H1 (cell line): ENCODE measurements at regions not wholly inside any gene's neighbourhood (a gene's known extent, or its start where the extent isn't known, plus 50 kb on each side); places are given as distances from the start of the nearest gene placed in this dataset.

Experiments
- BACH1 ChIP-seq: IDR thresholded peaks from 2 replicates; pipeline ENCODE4 v1.6.1; 2012; ENCODE audit warnings: low read length, improper control_type of control experiment
- CTBP2 ChIP-seq: IDR thresholded peaks from 2 replicates; pipeline ENCODE4 v1.7.0; 2011; ENCODE audit warnings: borderline replicate concordance, mild to moderate bottlenecking, moderate library complexity, mixed read lengths, low read length; ENCODE audit not compliant: insufficient read depth, insufficient read length
- EP300 ChIP-seq, 2 experiments: IDR thresholded peaks; 1 replicate in 1 of 2; 2 replicates in 1 of 2; pipeline ENCODE4 v1.6.1; 2011 to 2012; ENCODE audit warnings: low read depth in 2 of 2, low read length in 2 of 2, mild to moderate bottlenecking in 2 of 2, borderline replicate concordance in 1 of 2, inconsistent platforms in 1 of 2, moderate library complexity in 1 of 2
- KDM5A ChIP-seq: fragments of 200-600 bp; IDR thresholded peaks from 2 replicates; pipeline ENCODE4 v1.7.1; 2012; ENCODE audit warnings: mild to moderate bottlenecking, low read length, inconsistent platforms, mixed read lengths
- MAFK ChIP-seq: IDR thresholded peaks from 2 replicates; pipeline ENCODE4 v1.6.1; 2012; ENCODE audit warnings: low read depth, mild to moderate bottlenecking, improper control_type of control experiment, low read length
- RAD21 ChIP-seq, 2 experiments: IDR thresholded peaks in 1 of 2; conservative IDR thresholded peaks in 1 of 2; 2 replicates each; pipeline ENCODE4 v1.6.1; 2011; ENCODE audit warnings: low read depth in 2 of 2, low read length in 2 of 2, improper control_type of control experiment in 1 of 2, inconsistent platforms in 1 of 2, mild to moderate bottlenecking in 1 of 2, moderate library complexity in 1 of 2
- RFX5 ChIP-seq: IDR thresholded peaks from 2 replicates; pipeline ENCODE4 v1.6.1; 2011; ENCODE audit warnings: low read depth, low read length, improper control_type of control experiment, borderline replicate concordance
- SIX5 ChIP-seq: IDR thresholded peaks from 2 replicates; pipeline ENCODE4 v1.6.1; 2011; ENCODE audit warnings: mild to moderate bottlenecking, low read depth, low read length
- TF ChIP-seq, protein P1 (sequence below): IDR thresholded peaks from 2 replicates; pipeline ENCODE4 v1.6.1; 2012; ENCODE audit warnings: inconsistent platforms

DNA sequence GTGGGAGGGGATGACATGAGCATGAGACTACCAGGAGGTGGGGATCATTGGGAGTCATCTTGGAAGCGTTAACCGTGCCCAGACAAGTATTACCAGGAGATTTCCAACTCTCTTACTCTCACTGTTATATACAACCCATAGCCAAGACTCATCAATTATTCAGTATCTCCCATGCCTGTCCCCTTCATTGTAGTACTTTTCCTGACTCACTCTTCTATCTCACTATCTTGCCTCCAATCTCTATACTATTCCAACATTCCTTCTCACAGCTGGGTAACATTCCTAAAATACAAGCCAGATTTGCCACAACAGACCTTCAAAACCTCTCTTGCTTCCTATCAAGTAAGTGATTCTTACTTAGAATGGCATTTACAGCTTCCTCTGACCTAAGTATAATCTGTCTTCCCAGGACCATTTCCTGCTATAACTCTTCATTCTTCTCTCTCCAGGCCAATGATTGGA lies 226.3 kb upstream of the SMLR1 start (continued):
- TF ChIP-seq MAFK, result no peak
- TF ChIP-seq, protein P1, sequence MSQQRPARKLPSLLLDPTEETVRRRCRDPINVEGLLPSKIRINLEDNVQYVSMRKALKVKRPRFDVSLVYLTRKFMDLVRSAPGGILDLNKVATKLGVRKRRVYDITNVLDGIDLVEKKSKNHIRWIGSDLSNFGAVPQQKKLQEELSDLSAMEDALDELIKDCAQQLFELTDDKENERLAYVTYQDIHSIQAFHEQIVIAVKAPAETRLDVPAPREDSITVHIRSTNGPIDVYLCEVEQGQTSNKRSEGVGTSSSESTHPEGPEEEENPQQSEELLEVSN, result no peak
- TF ChIP-seq CTBP2, result no peak
- no peak for TF ChIP-seq RFX5
- TF ChIP-seq KDM5A, result no peak
- TF ChIP-seq EP300 (IDR thresholded peaks at IDR 0.05; ENCODE audit: borderline replicate concordance in 1 of 2, low read depth in 2 of 2, low read length in 2 of 2), result no peak
- TF ChIP-seq RAD21 (IDR thresholded peaks at IDR 0.05 in 1 of 2, conservative IDR thresholded peaks at IDR 0.05 in 1 of 2; ENCODE audit: low read depth in 2 of 2, low read length in 2 of 2), result no peak
- TF ChIP-seq SIX5, result no peak
- TF ChIP-seq BACH1, result no peak
